Ovary (tissue), 3 donors: ENCODE measurements at regions not wholly inside any gene's neighbourhood (a gene's known extent, or its start where the extent isn't known, plus 50 kb on each side); places are given as distances from the start of the nearest gene placed in this dataset.

Experiments
- EP300 ChIP-seq: sonication (generic); formaldehyde crosslinking; IDR thresholded peaks from one replicate; pipeline ENCODE4 v1.6.1; 2017; ENCODE audit warnings: antibody characterized with exemption
- POLR2A ChIP-seq: fragments of 450-650 bp; IDR thresholded peaks from one replicate; pipeline ENCODE4 v1.6.1; 2017; ENCODE audit warnings: antibody characterized with exemption, mild to moderate bottlenecking, moderate library complexity
- TF ChIP-seq, protein P1 (sequence below), 3 donors: fragments of 450-650 bp in 2 of 3; fragments of 200-600 bp in 1 of 3; IDR thresholded peaks; one replicate each; pipeline versions ENCODE4 v1.5.1 to v1.8.0; 2016 to 2022; ENCODE audit warnings: antibody characterized with exemption in 3 of 3, mild to moderate bottlenecking in 1 of 3
- donor health status: DM: no; HTN: no; CAD: no.

DNA sequence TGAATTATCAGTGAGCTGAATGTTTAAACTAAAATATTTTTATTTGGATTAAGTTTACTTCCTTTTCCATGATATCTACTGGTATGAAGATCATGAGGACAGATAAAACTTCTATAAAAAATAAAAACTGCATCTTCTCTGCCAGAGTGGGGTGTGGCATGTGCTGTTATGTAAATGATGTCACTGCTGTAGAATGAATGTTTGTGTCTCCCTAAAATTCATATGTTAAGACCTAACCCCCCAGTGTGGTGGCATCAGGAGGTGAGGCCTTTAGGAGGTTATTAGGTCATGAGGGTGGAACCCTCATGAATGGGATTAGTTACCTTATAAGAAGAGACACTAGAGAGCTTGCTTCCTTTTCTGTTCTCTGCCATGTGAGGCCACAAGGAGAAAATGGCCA, 178.7 kb upstream of the DPH6 start:
- TF ChIP-seq POLR2A = no peak
- TF ChIP-seq, protein P1, sequence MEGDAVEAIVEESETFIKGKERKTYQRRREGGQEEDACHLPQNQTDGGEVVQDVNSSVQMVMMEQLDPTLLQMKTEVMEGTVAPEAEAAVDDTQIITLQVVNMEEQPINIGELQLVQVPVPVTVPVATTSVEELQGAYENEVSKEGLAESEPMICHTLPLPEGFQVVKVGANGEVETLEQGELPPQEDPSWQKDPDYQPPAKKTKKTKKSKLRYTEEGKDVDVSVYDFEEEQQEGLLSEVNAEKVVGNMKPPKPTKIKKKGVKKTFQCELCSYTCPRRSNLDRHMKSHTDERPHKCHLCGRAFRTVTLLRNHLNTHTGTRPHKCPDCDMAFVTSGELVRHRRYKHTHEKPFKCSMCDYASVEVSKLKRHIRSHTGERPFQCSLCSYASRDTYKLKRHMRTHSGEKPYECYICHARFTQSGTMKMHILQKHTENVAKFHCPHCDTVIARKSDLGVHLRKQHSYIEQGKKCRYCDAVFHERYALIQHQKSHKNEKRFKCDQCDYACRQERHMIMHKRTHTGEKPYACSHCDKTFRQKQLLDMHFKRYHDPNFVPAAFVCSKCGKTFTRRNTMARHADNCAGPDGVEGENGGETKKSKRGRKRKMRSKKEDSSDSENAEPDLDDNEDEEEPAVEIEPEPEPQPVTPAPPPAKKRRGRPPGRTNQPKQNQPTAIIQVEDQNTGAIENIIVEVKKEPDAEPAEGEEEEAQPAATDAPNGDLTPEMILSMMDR (IDR thresholded peaks at IDR 0.05) = no peak
- no peak for TF ChIP-seq EP300
